Left lung (tissue), 4 donors: ENCODE measurements at regions not wholly inside any gene's neighbourhood (a gene's known extent, or its start where the extent isn't known, plus 50 kb on each side); places are given as distances from the start of the nearest gene placed in this dataset.
"Not testable (repeated sequence)": the region's sequence is repeated elsewhere in the genome, so short reads cannot be mapped to it uniquely, and the experiment has no call there.

ENCODE experiments used
- ATAC-seq: fragments of 200-7000 bp; cut with Tn5 transposase; one replicate; pipeline ENCODE4 v1.9.1; 2020; ENCODE audit warnings: moderate library complexity
- DNase-seq, 4 donors: peaks; one replicate each; pipeline ENCODE4 v3.0.0-alpha.2; 2013 to 2020
- H3K27ac ChIP-seq, 2 donors: fragments of 200-600 bp; sonication (generic) in 1 of 2; one replicate each; pipeline versions ENCODE4 v1.5.0 to v1.8.0; 2020 to 2021
- H3K27me3 ChIP-seq, 2 donors: fragments of 200-600 bp; sonication (generic) in 1 of 2; one replicate each; pipeline versions ENCODE4 v1.5.0 to v1.8.0; 2020 to 2021
- H3K36me3 ChIP-seq, 2 donors: fragments of 200-600 bp; sonication (generic) in 1 of 2; one replicate each; pipeline versions ENCODE4 v1.5.0 to v1.8.0; 2020 to 2021
- H3K4me1 ChIP-seq, 2 donors: fragments of 200-600 bp; one replicate each; pipeline ENCODE4 v1.8.0; 2021
- H3K4me3 ChIP-seq, 2 donors: fragments of 200-600 bp; sonication (generic) in 1 of 2; one replicate each; pipeline versions ENCODE4 v1.5.0 to v1.8.0; 2020 to 2021; ENCODE audit warnings: mild to moderate bottlenecking in 1 of 2
- H3K9me3 ChIP-seq, 2 donors: fragments of 200-600 bp; sonication (generic) in 1 of 2; one replicate each; pipeline versions ENCODE4 v1.5.0 to v1.8.0; 2020 to 2021
- CTCF ChIP-seq, 2 donors: fragments of 200-600 bp; sonication (generic) in 1 of 2; IDR thresholded peaks; one replicate each; pipeline versions ENCODE4 v1.5.0 to v1.8.0; 2021; ENCODE audit warnings: antibody characterized with exemption in 2 of 2
- intact Hi-C, 2 donors: fragments of 100-400 bp; cut with DNase I; formaldehyde crosslinking; loops; one replicate each; pipeline versions ENCODE4 v1.11.2 to v1.14.2; 2022
- donor health status: DM: no; HTN: yes; CAD: no.
- donor health status: DM: no; HTN: no; CAD: no.

GRCh38 chrX:7637066-7637465 lies 205.9 kb upstream of the VCX start:
- DNase-seq (no peak), ATAC-seq (no peak)
- no peak for TF ChIP-seq CTCF (IDR thresholded peaks at IDR 0.05)
- no peaks in the 10 kb centered on the region for H3K9me3 ChIP-seq
- H3K36me3 ChIP-seq, result no peaks in the 10 kb centered on the region
- H3K27ac ChIP-seq, result no peak overlapping the region
- intact Hi-C loops, result no loop called here
- no peak overlapping the region for H3K4me3 ChIP-seq
- no peaks in the 10 kb centered on the region for H3K27me3 ChIP-seq
- H3K4me1 ChIP-seq, result no peaks in the 10 kb centered on the region

- ATAC-seq (no peak), DNase-seq (no peak)
- no peaks in the 10 kb centered on the region for H3K36me3 ChIP-seq
- no peak overlapping the region for H3K27ac ChIP-seq
- no peaks in the 10 kb centered on the region for H3K27me3 ChIP-seq
- H3K4me1 ChIP-seq, result no peaks in the 10 kb centered on the region
- intact Hi-C loops, result no loop called here
- H3K9me3 ChIP-seq, result no peaks in the 10 kb centered on the region
- no peak for TF ChIP-seq CTCF (IDR thresholded peaks at IDR 0.05)
- H3K4me3 ChIP-seq, result no peak overlapping the region
Measured at GRCh38 chrX:7635604-7636003, 207.4 kb upstream of the VCX start.

GRCh38 chrX:7620560-7620959 lies 222.4 kb upstream of the VCX start:
- intact Hi-C loops, result no loop called here
- H3K4me3 ChIP-seq, result no peak overlapping the region
- no peaks in the 10 kb centered on the region for H3K36me3 ChIP-seq
- DNase-seq (no peak), ATAC-seq (no peak)
- no peaks in the 10 kb centered on the region for H3K4me1 ChIP-seq
- no peak overlapping the region for H3K27ac ChIP-seq
- no peak for TF ChIP-seq CTCF (IDR thresholded peaks at IDR 0.05)
- no peaks in the 10 kb centered on the region for H3K9me3 ChIP-seq
- H3K27me3 ChIP-seq, result no peaks in the 10 kb centered on the region

DNA sequence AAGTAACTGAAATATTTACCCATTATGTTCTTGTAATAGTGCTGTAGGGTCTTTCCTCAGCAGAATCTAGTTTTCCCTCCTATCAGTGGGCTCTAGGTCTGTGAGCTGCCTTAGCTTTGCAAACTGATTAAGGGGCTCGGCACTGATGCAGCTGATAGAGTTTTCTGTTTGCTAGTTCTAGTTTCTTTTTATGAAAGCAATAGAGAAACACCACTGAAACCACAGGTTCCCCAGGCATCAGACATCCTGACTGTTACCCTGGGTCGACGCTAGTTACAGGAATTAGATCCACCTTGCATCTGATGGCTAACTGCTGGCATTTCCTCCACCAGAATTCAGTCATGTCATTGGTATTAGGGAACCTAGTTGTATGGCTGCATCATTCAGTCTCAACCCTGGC lies 225.0 kb upstream of the VCX start:
- no peaks in the 10 kb centered on the region for H3K27me3 ChIP-seq
- no peaks in the 10 kb centered on the region for H3K9me3 ChIP-seq
- no peaks in the 10 kb centered on the region for H3K4me1 ChIP-seq
- no peak overlapping the region for H3K27ac ChIP-seq
- DNase-seq (no peak), ATAC-seq (no peak)
- H3K36me3 ChIP-seq, result no peaks in the 10 kb centered on the region
- intact Hi-C loops, result no loop called here
- no peak for TF ChIP-seq CTCF (IDR thresholded peaks at IDR 0.05)
- no peak overlapping the region for H3K4me3 ChIP-seq

- H3K4me1 ChIP-seq, result no peaks in the 10 kb centered on the region
- no peaks in the 10 kb centered on the region for H3K27me3 ChIP-seq
- no peaks in the 10 kb centered on the region for H3K9me3 ChIP-seq
- DNase-seq (no peak), ATAC-seq (peak; percentile 76)
- H3K27ac ChIP-seq, result no peak overlapping the region
- no peak for TF ChIP-seq CTCF (IDR thresholded peaks at IDR 0.05)
- intact Hi-C loops, result no loop called here
- H3K36me3 ChIP-seq, result no peaks in the 10 kb centered on the region
- H3K4me3 ChIP-seq, result no peak overlapping the region
Measured at GRCh38 chrX:7614616-7615015, 228.4 kb upstream of the VCX start.

GRCh38 chrX:7608625-7609024 lies 234.3 kb upstream of the VCX start:
- H3K4me1 ChIP-seq, H3K36me3 ChIP-seq, H3K27ac ChIP-seq, ATAC-seq, intact Hi-C loops, H3K4me3 ChIP-seq, H3K27me3 ChIP-seq, H3K9me3 ChIP-seq, DNase-seq: not testable (repeated sequence)
